Brain microvascular endothelial cell (primary cell): ENCODE measurements at regions not wholly inside any gene's neighbourhood (a gene's known extent, or its start where the extent isn't known, plus 50 kb on each side); places are given as distances from the start of the nearest gene placed in this dataset.

Experiments
- DNase-seq: peaks from one replicate; pipeline ENCODE4 v3.0.0-alpha.2; 2020
- H3K27ac ChIP-seq: fragments of 250-450 bp; sonication (Bioruptor Pico); 2 replicates; pipeline ENCODE4 v1.5.1; 2020; ENCODE audit warnings: mild to moderate bottlenecking, moderate library complexity
- H3K27me3 ChIP-seq: fragments of 250-450 bp; sonication (Bioruptor Pico); replicated peaks from 2 replicates; pipeline ENCODE4 v1.5.1; 2020; ENCODE audit warnings: mild to moderate bottlenecking
- H3K36me3 ChIP-seq: fragments of 250-450 bp; sonication (Bioruptor Pico); replicated peaks from 2 replicates; pipeline ENCODE4 v1.5.1; 2020; ENCODE audit warnings: mild to moderate bottlenecking
- H3K4me3 ChIP-seq: 2 replicates; pipeline ENCODE4 v1.5.1; 2011; ENCODE audit warnings: low read depth, mild to moderate bottlenecking, control low read depth, low read length, moderate library complexity
- in situ Hi-C: cut with HindIII; loops from 2 replicates; pipeline ENCODE4 v1.10.0; 2017; ENCODE audit warnings: low sequenced_read_pairs, low pct_ligation_motif_present
- TF ChIP-seq, protein P1 (sequence below): IDR thresholded peaks from 2 replicates; pipeline ENCODE4 v1.5.1; 2011; ENCODE audit warnings: low read depth, mild to moderate bottlenecking, moderate library complexity, low read length, control low read depth, inconsistent platforms; ENCODE audit errors: missing control alignments

- Histone ChIP-seq H3K36me3 (no peaks in the 10 kb centered on the region), H3K27me3 (no peaks in the 10 kb centered on the region), H3K27ac (no peak overlapping the region), H3K4me3 (no peak overlapping the region)
- TF ChIP-seq, protein P1, sequence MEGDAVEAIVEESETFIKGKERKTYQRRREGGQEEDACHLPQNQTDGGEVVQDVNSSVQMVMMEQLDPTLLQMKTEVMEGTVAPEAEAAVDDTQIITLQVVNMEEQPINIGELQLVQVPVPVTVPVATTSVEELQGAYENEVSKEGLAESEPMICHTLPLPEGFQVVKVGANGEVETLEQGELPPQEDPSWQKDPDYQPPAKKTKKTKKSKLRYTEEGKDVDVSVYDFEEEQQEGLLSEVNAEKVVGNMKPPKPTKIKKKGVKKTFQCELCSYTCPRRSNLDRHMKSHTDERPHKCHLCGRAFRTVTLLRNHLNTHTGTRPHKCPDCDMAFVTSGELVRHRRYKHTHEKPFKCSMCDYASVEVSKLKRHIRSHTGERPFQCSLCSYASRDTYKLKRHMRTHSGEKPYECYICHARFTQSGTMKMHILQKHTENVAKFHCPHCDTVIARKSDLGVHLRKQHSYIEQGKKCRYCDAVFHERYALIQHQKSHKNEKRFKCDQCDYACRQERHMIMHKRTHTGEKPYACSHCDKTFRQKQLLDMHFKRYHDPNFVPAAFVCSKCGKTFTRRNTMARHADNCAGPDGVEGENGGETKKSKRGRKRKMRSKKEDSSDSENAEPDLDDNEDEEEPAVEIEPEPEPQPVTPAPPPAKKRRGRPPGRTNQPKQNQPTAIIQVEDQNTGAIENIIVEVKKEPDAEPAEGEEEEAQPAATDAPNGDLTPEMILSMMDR = no peak
- in situ Hi-C loops = no loop called here
- no peak for DNase-seq
These were observed 1180.0 kb upstream of the CITED2 start for GRCh38 chr6:140554421-140554820.

DNA sequence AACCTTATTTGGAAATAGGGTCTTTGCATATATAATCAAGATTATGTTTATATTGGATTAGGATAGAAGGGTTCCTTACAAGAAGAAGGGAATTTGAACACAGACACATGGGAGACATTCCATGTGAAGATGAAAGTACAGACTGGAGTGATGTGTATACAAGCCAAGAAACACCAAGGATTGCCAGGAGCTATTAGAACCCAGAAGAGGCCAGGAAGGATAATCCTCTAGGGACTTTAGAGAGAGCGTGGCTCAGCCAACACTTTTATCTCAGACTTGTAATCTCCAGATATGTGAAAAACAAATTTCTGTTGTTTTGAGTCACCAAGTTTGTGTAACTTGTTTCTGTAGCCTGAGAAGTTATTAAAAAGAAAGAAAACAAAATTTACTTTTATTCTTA lies 1173.9 kb upstream of the CITED2 start:
- no peaks in the 10 kb centered on the region for H3K36me3 ChIP-seq
- H3K27ac ChIP-seq = no peak overlapping the region
- H3K27me3 ChIP-seq = no peaks in the 10 kb centered on the region
- DNase-seq = no peak
- TF ChIP-seq, protein P1 = no peak
- in situ Hi-C loops = no loop called here
- H3K4me3 ChIP-seq = no peak overlapping the region

GRCh38 chr6:140546640-140547039 lies 1172.2 kb upstream of the CITED2 start:
- in situ Hi-C loops = no loop called here
- no peak overlapping the region for H3K4me3 ChIP-seq
- H3K27me3 ChIP-seq = no peaks in the 10 kb centered on the region
- no peak for DNase-seq
- no peaks in the 10 kb centered on the region for H3K36me3 ChIP-seq
- no peak overlapping the region for H3K27ac ChIP-seq
- TF ChIP-seq, protein P1 = no peak

- no peak overlapping the region for H3K27ac ChIP-seq
- no peaks in the 10 kb centered on the region for H3K36me3 ChIP-seq
- in situ Hi-C loops = no loop called here
- DNase-seq = no peak
- TF ChIP-seq, protein P1 = no peak
- H3K4me3 ChIP-seq = no peak overlapping the region
- H3K27me3 ChIP-seq = no peaks in the 10 kb centered on the region
These were observed 1170.0 kb upstream of the CITED2 start for GRCh38 chr6:140544431-140544830.

- TF ChIP-seq, protein P1 = no peak
- no peak for DNase-seq
- Histone ChIP-seq H3K27me3 (no peaks in the 10 kb centered on the region), H3K27ac (no peak overlapping the region), H3K36me3 (no peaks in the 10 kb centered on the region), H3K4me3 (no peak overlapping the region)
- in situ Hi-C loops = no loop called here
These were observed 1168.4 kb upstream of the CITED2 start for GRCh38 chr6:140542863-140543262.

- Histone ChIP-seq H3K27me3 (no peaks in the 10 kb centered on the region), H3K4me3 (no peak overlapping the region), H3K36me3 (no peaks in the 10 kb centered on the region), H3K27ac (no peak overlapping the region)
- DNase-seq = no peak
- in situ Hi-C loops = no loop called here
- TF ChIP-seq, protein P1 = no peak
These were observed 1166.8 kb upstream of the CITED2 start for GRCh38 chr6:140541288-140541687.
